HCT116 (cell line): ENCODE measurements at regions not wholly inside any gene's neighbourhood (a gene's known extent, or its start where the extent isn't known, plus 50 kb on each side); places are given as distances from the start of the nearest gene placed in this dataset.

Source experiments
- CTCF ChIP-seq, 3 experiments: fragments of 200-600 bp in 1 of 3; sonication (generic) in 1 of 3; IDR thresholded peaks in 2 of 3; conservative IDR thresholded peaks in 1 of 3; 2 replicates each; pipeline ENCODE4 v1.5.1; 2012 to 2017; ENCODE audit warnings: low read depth in 2 of 3, low read length in 2 of 3, antibody characterized with exemption in 1 of 3, borderline replicate concordance in 1 of 3, control low read depth in 1 of 3, mild to moderate bottlenecking in 1 of 3, mixed read lengths in 1 of 3, mixed run types in 1 of 3, moderate library complexity in 1 of 3; ENCODE audit not compliant: insufficient read depth in 1 of 3
- JUND ChIP-seq: IDR thresholded peaks from 2 replicates; pipeline ENCODE4 v1.6.1; 2012
- SIN3A ChIP-seq: IDR thresholded peaks from 2 replicates; pipeline ENCODE4 v1.6.1; 2012; ENCODE audit warnings: low read depth
- ZNF274 ChIP-seq: fragments of 200-500 bp; sonication (Bioruptor generic); IDR thresholded peaks from 2 replicates; pipeline ENCODE4 v1.6.1; 2014; ENCODE audit warnings: mild to moderate bottlenecking, low read depth, low read length, inconsistent platforms

GRCh38 chr18:59040770-59041148 is 98.9 kb upstream of the SEC11C start:
- TF ChIP-seq CTCF (IDR thresholded peaks at IDR 0.05 in 2 of 3, conservative IDR thresholded peaks at IDR 0.05 in 1 of 3; ENCODE audit: borderline replicate concordance in 1 of 3, insufficient read depth in 1 of 3, low read depth in 2 of 3, low read length in 2 of 3), result no peak
- no peak for TF ChIP-seq ZNF274
- no peak for TF ChIP-seq JUND
- no peak for TF ChIP-seq SIN3A
